GM19324 (cell line): ENCODE measurements at regions not wholly inside any gene's neighbourhood (a gene's known extent, or its start where the extent isn't known, plus 50 kb on each side); places are given as distances from the start of the nearest gene placed in this dataset.
"Not testable (repeated sequence)": the region's sequence is repeated elsewhere in the genome, so short reads cannot be mapped to it uniquely, and the experiment has no call there.

Source experiments
- ATAC-seq: cut with Tn5 transposase; IDR thresholded peaks from one replicate; pipeline ENCODE4 v1.9.1; 2021; ENCODE audit warnings: mild to moderate bottlenecking, moderate library complexity; ENCODE audit not compliant: unreplicated experiment, low FRiP score

GRCh38 chr18:39574897-39575296 is 2009.3 kb upstream of the CELF4 start:
- ATAC-seq: no peak

GRCh38 chr18:39571511-39571910 is 2005.9 kb upstream of the CELF4 start:
- no peak for ATAC-seq

GRCh38 chr18:39565551-39566230 is 2000.1 kb upstream of the CELF4 start:
- ATAC-seq: not testable (repeated sequence)

- ATAC-seq: no peak
These were observed 1999.1 kb upstream of the CELF4 start for GRCh38 chr18:39564716-39565115.

GRCh38 chr18:39561126-39561525 is 1995.5 kb upstream of the CELF4 start:
- no peak for ATAC-seq

- ATAC-seq: no peak
These were observed 1993.1 kb upstream of the CELF4 start for GRCh38 chr18:39558658-39559057.

- no peak for ATAC-seq
These were observed 1989.9 kb upstream of the CELF4 start for GRCh38 chr18:39555496-39555895.

- no peak for ATAC-seq
These were observed 1985.1 kb upstream of the CELF4 start for GRCh38 chr18:39550701-39551100.

- no peak for ATAC-seq
These were observed 1983.5 kb upstream of the CELF4 start for GRCh38 chr18:39549144-39549543.

- no peak for ATAC-seq
These were observed 1966.1 kb upstream of the CELF4 start for GRCh38 chr18:39531659-39532058.

- ATAC-seq: no peak
These were observed 1963.8 kb upstream of the CELF4 start for GRCh38 chr18:39529358-39529757.

GRCh38 chr18:39527465-39527864 is 1961.9 kb upstream of the CELF4 start:
- no peak for ATAC-seq

- no peak for ATAC-seq
These were observed 1958.8 kb upstream of the CELF4 start for GRCh38 chr18:39524370-39524769.

GRCh38 chr18:39523281-39523680 is 1957.7 kb upstream of the CELF4 start:
- no peak for ATAC-seq

- no peak for ATAC-seq
These were observed 1955.6 kb upstream of the CELF4 start for GRCh38 chr18:39521164-39521563.

- no peak for ATAC-seq
These were observed 1954.1 kb upstream of the CELF4 start for GRCh38 chr18:39519741-39520140.

- ATAC-seq: no peak
These were observed 1949.7 kb upstream of the CELF4 start for GRCh38 chr18:39515299-39515698.

GRCh38 chr18:39513186-39513585 is 1947.6 kb upstream of the CELF4 start:
- no peak for ATAC-seq

- no peak for ATAC-seq
These were observed 1941.2 kb upstream of the CELF4 start for GRCh38 chr18:39506581-39507330.

- no peak for ATAC-seq
These were observed 1934.7 kb upstream of the CELF4 start for GRCh38 chr18:39500306-39500705.

- no peak for ATAC-seq
These were observed 1932.2 kb upstream of the CELF4 start for GRCh38 chr18:39497821-39498220.

- ATAC-seq: no peak
These were observed 1931.4 kb upstream of the CELF4 start for GRCh38 chr18:39496986-39497385.
